SK-N-SH (cell line): ENCODE measurements at regions not wholly inside any gene's neighbourhood (a gene's known extent, or its start where the extent isn't known, plus 50 kb on each side); places are given as distances from the start of the nearest gene placed in this dataset.

ENCODE experiments used
- CTCF ChIA-PET: fragments of 300-600, 350-600 bp; formaldehyde crosslinking; extraction: SDS; loops from one replicate; lab custom pipeline; 2021; lab: Yijun Ruan, JAX
- POLR2A ChIA-PET: fragments of 350-600 bp; sonication (Branson Sonifier 250); formaldehyde crosslinking; extraction: SDS; loops from one replicate; lab custom pipeline; 2020; ENCODE audit warnings: antibody characterized with exemption, inconsistent platforms; lab: Yijun Ruan, JAX
- DNase-seq: peaks from one replicate; pipeline ENCODE4 v3.0.0; 2012
- H2AFZ ChIP-seq: fragments of 200-600 bp; sonication (generic); 2 replicates; pipeline ENCODE4 v1.8.1; 2016; ENCODE audit warnings: antibody characterized with exemption, mild to moderate bottlenecking, low read depth
- H3F3A ChIP-seq: fragments of 200-600 bp; sonication (generic); replicated peaks from 2 replicates; pipeline ENCODE3; 2016; ENCODE audit warnings: antibody characterized with exemption, mild to moderate bottlenecking; ENCODE audit not compliant: insufficient read depth
- H3K27ac ChIP-seq, 2 experiments: fragments of 200-500 bp in 1 of 2; fragments of 200-600 bp in 1 of 2; sonication (Bioruptor generic) in 1 of 2; sonication (generic), shearing (Covaris generic) in 1 of 2; 2 replicates each; pipeline versions ENCODE4 v1.5.1 to v1.6.1; 2014 to 2016; ENCODE audit warnings: low read depth in 2 of 2, inconsistent platforms in 1 of 2, low read length in 1 of 2, mild to moderate bottlenecking in 1 of 2, mixed read lengths in 1 of 2
- H3K27me3 ChIP-seq: fragments of 200-600 bp; sonication (generic), shearing (Covaris generic); 2 replicates; pipeline ENCODE4 v1.6.1; 2016; ENCODE audit warnings: mixed run types; ENCODE audit not compliant: insufficient read depth
- H3K36me3 ChIP-seq, 2 experiments: fragments of 200-500 bp in 1 of 2; fragments of 200-600 bp in 1 of 2; sonication (Bioruptor generic) in 1 of 2; sonication (generic) in 1 of 2; replicated peaks in 1 of 2; 2 replicates each; pipeline versions ENCODE3 to v1.5.1; 2014 to 2016; ENCODE audit warnings: low read length in 1 of 2, mild to moderate bottlenecking in 1 of 2; ENCODE audit not compliant: insufficient read depth in 2 of 2, control insufficient read depth in 1 of 2
- H3K4me1 ChIP-seq, 2 experiments: fragments of 200-500 bp in 1 of 2; fragments of 200-600 bp in 1 of 2; sonication (Bioruptor generic) in 1 of 2; sonication (generic), shearing (Covaris generic) in 1 of 2; 2 replicates each; pipeline versions ENCODE4 v1.5.1 to v1.6.1; 2014 to 2016; ENCODE audit warnings: low read depth in 1 of 2, low read length in 1 of 2, mixed run types in 1 of 2; ENCODE audit not compliant: insufficient read depth in 2 of 2, control insufficient read depth in 1 of 2
- H3K4me2 ChIP-seq: fragments of 200-600 bp; sonication (generic), shearing (Covaris generic); 2 replicates; pipeline ENCODE4 v1.6.1; 2017; ENCODE audit warnings: mixed run types
- H3K4me3 ChIP-seq, 2 experiments: fragments of 200-500 bp in 1 of 2; fragments of 200-600 bp in 1 of 2; sonication (Bioruptor generic) in 1 of 2; sonication (generic), shearing (Covaris generic) in 1 of 2; 2 replicates each; pipeline versions ENCODE4 v1.5.1 to v1.8.1; 2014 to 2016; ENCODE audit warnings: low read depth in 2 of 2, inconsistent platforms in 1 of 2, low read length in 1 of 2, mild to moderate bottlenecking in 1 of 2, mixed read lengths in 1 of 2, moderate library complexity in 1 of 2
- H3K79me2 ChIP-seq: fragments of 200-600 bp; sonication (generic); 2 replicates; pipeline ENCODE4 v1.8.1; 2017; ENCODE audit warnings: mild to moderate bottlenecking; ENCODE audit not compliant: insufficient read depth
- H3K9ac ChIP-seq: fragments of 200-600 bp; sonication (generic); 2 replicates; pipeline ENCODE4 v1.6.1; 2017; ENCODE audit warnings: mixed run types
- H3K9me2 ChIP-seq: fragments of 200-600 bp; sonication (generic); 2 replicates; pipeline ENCODE4 v1.6.1; 2017; ENCODE audit warnings: mixed run types
- H3K9me3 ChIP-seq: fragments of 200-600 bp; sonication (generic); 2 replicates; pipeline ENCODE4 v1.6.1; 2017; ENCODE audit warnings: mixed run types, mild to moderate bottlenecking, moderate library complexity
- H4K20me1 ChIP-seq: fragments of 200-600 bp; sonication (generic); 2 replicates; pipeline ENCODE4 v1.6.1; 2017; ENCODE audit warnings: mild to moderate bottlenecking, mixed run types; ENCODE audit not compliant: insufficient read depth
- CHD2 ChIP-seq: fragments of 150-350 bp; IDR thresholded peaks from 2 replicates; pipeline ENCODE4 v1.6.1; 2018; ENCODE audit warnings: low read length; ENCODE audit not compliant: partially characterized antibody
- EP300 ChIP-seq, 2 experiments: IDR thresholded peaks; 2 replicates each; pipeline versions ENCODE4 v1.4.0 to v1.6.1; 2012; ENCODE audit warnings: borderline replicate concordance in 1 of 2, low read depth in 1 of 2, low read length in 1 of 2
- EZH2phosphoT487 ChIP-seq: fragments of 200-600 bp; sonication (generic); IDR thresholded peaks from 2 replicates; pipeline ENCODE4 v1.6.1; 2017; ENCODE audit warnings: low read depth, mixed run types, mild to moderate bottlenecking, antibody characterized with exemption, moderate library complexity, borderline replicate concordance
- JUND ChIP-seq: IDR thresholded peaks from 2 replicates; pipeline ENCODE4 v1.4.0; 2012
- POLR2AphosphoS5 ChIP-seq: IDR thresholded peaks from 2 replicates; pipeline ENCODE4 v1.6.1; 2012; ENCODE audit warnings: low read depth, low read length
- RAD21 ChIP-seq: IDR thresholded peaks from 2 replicates; pipeline ENCODE4 v1.6.1; 2012; ENCODE audit warnings: mild to moderate bottlenecking, low read length
- RCOR1 ChIP-seq: fragments of 150-350 bp; IDR thresholded peaks from 2 replicates; pipeline ENCODE4 v1.6.1; 2017; ENCODE audit warnings: antibody characterized with exemption, low read length
- REST ChIP-seq: IDR thresholded peaks from 2 replicates; pipeline ENCODE4 v1.6.1; 2012; ENCODE audit warnings: mild to moderate bottlenecking, low read depth, low read length, moderate library complexity
- RFX5 ChIP-seq: IDR thresholded peaks from 2 replicates; pipeline ENCODE4 v1.6.1; 2012; ENCODE audit warnings: mild to moderate bottlenecking, improper control_type of control experiment, low read length
- TEAD4 ChIP-seq: IDR thresholded peaks from 2 replicates; pipeline ENCODE4 v1.4.0; 2012; ENCODE audit warnings: mild to moderate bottlenecking, borderline replicate concordance; ENCODE audit not compliant: insufficient read depth
- USF2 ChIP-seq: fragments of 150-350 bp; IDR thresholded peaks from 2 replicates; pipeline ENCODE4 v1.6.1; 2017; ENCODE audit warnings: antibody characterized with exemption, low read length, low read depth, borderline replicate concordance
- WGBS: methylation state at CpG from one replicate; pipeline ENCODE4 v1.1.6; 2017; ENCODE audit warnings: low lambda C conversion rate; 5-methylcytosine and 5-hydroxymethylcytosine counted together

GRCh38 chr3:18725668-18726407 is 300.7 kb upstream of the SATB1 start (continued):
- TF ChIP-seq REST = no peak
- TF ChIP-seq POLR2AphosphoS5 = no peak
- TF ChIP-seq RAD21 = no peak

GRCh38 chr3:18724456-18724855 is 299.3 kb upstream of the SATB1 start:
- Histone ChIP-seq H4K20me1 (no peaks in the 10 kb centered on the region), H3K27me3 (no peaks in the 10 kb centered on the region), H3K4me1 (no peaks in the 10 kb centered on the region), H3K79me2 (no peaks in the 10 kb centered on the region), H3F3A (no peaks in the 10 kb centered on the region), H3K9ac (no peak overlapping the region), H3K4me2 (no peak overlapping the region), H3K4me3 (no peak overlapping the region)
- 62% methylated on average over 2 of the region's 2 CpGs for WGBS
- DNase-seq = no peak
- CTCF ChIA-PET = interaction anchor here (1.0 to 1.2 kb wide), 2 partner anchors 10 to 15 kb away, joined by 3 read pairs; no protein-coding TSS in a partner anchor
- TF ChIP-seq EP300 (IDR thresholded peaks at IDR 0.05; ENCODE audit: borderline replicate concordance in 1 of 2, low read depth in 1 of 2, low read length in 1 of 2) = no peak
- TF ChIP-seq EZH2phosphoT487 = no peak
- TF ChIP-seq CHD2 = no peak
- TF ChIP-seq RCOR1 = no peak
- TF ChIP-seq USF2 = no peak
- no peak for TF ChIP-seq JUND
- no peak for TF ChIP-seq RFX5
- TF ChIP-seq TEAD4 = no peak
- TF ChIP-seq, all 33 proteins: peak for 0
- Histone ChIP-seq H3K9me2 (no peaks in the 10 kb centered on the region), H2AFZ (no peak overlapping the region), H3K27ac (no peak overlapping the region), H3K36me3 (no peaks in the 10 kb centered on the region), H3K9me3 (no peaks in the 10 kb centered on the region)
- POLR2A ChIA-PET = interaction anchor here (0.8 kb wide), 1 partner anchor 9 kb away, joined by 3 read pairs; no protein-coding TSS in a partner anchor
